HUDEP-2 (cell line): ENCODE measurements at regions not wholly inside any gene's neighbourhood (a gene's known extent, or its start where the extent isn't known, plus 50 kb on each side); places are given as distances from the start of the nearest gene placed in this dataset.

Experiments
- DNase-seq, 76 experiments: peaks; one replicate each; lab custom pipeline; 2025; ENCODE audit not compliant: unreplicated experiment in 76 of 76; lab: John Stamatoyannopoulos, UW

DNA sequence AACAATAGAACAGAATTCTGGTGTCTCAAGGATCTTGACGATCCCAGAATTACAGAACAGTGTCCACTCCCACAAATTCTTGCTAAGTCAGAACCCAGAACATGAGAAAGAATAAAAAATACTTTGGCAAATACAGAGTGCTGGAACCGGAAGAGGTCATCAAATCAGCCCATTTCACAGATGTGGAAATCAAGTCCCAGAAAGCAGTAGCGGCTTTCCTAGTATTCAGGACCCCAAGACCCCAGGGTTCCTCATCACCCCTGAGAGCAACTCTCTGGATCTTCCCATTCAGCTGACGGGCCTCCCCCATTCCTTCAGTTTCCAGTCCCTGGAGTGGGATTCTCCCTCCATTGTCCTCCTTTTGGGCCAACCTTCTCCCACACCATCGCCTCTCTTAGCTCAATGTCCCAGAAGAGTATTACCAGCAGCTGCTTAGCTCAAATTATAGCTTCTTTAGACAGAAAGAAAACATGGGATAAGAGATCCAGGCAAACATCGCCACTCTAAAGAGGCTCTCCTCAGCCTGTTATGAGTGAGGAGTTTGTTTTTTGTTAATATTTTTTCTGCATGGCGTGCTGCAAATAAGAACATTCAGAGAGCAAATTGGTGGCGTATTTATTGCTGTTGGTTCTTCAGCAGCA, 268.3 kb downstream of the MN1 start:
- no peak for DNase-seq

DNA sequence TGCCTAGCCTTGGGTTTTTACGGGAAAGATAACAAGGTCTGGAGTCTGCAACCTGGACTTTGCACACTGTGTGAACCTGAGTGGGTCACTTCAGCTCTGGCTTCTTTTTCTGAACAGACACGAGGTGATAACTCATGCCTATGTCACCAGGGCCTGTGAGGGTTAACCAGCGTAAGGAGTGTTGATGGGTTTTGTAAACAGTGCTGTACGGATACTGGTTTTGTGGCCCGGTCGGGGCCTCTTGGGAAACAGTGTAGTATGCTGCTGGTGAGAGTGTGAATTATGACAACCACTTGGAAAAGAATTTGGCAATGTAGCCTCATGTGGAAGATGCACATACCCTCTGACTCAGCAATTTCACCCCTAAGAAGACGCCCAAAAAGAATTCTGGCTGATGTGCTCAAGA, 266.8 kb downstream of the MN1 start:
- no peak for DNase-seq

DNA sequence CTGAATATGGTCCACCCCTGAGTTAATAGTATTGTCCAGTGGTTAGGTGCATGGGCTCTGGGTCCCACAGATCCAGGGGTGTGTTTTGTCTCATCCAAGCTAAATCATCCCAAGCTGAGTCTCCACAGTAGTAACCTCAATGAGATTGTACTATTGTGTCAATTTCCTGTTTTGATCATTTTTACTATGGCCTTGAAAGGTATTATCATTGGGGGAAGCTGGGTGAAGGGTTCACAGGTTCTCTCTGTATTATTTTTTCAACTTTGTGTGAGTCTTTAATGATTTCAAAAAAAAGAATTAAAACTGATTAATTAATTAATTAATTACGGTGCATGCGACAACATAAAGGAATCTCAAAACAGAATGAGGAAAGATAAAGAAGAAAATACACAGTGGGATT, 266.1 kb downstream of the MN1 start:
- no peak for DNase-seq

DNA sequence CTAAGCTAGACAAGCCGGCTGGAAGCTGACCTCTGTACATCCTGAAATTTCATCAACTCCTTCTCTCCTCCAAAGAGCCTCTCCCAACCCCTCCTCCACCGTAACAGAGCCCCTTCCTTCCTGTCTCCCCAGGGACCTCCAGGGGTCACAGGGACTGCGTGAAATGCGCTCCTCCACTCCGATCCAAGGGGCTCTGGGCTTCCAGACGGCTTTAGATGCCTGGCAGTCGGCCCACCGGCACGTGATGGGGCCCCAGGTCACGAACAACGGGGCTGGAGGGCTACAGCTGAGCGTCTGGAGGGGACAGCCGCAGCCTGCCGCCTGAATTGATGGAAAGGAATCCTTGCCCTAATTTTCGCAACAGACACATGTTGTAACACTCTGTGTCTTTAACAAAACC, 264.1 kb downstream of the MN1 start:
- DNase-seq = no peak

DNA sequence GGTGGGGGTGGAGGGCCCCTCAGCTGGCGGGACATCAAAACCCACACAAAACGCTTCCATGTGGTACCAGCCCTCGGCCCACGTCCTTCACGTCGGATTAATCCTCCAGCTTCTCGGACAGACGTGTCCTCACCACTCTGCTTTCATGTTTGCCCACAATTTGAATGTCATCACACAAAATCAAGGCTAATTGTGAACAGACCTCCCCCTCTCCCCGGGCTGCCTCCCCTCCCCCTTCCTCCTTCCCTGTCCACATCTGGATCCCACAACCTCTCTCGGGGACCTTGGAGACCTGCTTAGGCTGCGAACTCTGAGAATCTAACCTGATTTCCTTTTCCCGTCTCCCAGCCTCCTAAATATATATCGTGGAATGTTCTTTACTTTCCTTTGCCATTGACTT, 262.9 kb downstream of the MN1 start:
- no peak for DNase-seq

DNA sequence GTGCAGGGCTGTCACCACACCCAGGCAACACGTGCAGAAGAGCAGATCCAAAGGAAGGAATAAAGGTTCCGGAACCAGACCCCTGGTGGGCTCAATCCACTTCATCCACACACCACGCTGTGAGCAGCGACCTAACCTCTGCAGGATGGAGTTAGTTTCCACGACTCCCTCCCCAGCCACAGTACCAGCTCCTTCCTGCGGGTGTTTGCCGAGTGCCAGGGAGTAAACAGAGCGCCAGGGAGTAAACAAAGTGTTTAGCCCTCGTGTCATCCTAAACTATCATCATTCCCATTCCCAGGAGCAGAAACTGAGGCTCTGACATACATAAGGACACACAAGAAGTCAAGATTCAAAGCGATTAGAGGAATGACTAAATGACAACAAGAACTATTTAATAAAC, 261.3 kb downstream of the MN1 start:
- DNase-seq = no peak

DNA sequence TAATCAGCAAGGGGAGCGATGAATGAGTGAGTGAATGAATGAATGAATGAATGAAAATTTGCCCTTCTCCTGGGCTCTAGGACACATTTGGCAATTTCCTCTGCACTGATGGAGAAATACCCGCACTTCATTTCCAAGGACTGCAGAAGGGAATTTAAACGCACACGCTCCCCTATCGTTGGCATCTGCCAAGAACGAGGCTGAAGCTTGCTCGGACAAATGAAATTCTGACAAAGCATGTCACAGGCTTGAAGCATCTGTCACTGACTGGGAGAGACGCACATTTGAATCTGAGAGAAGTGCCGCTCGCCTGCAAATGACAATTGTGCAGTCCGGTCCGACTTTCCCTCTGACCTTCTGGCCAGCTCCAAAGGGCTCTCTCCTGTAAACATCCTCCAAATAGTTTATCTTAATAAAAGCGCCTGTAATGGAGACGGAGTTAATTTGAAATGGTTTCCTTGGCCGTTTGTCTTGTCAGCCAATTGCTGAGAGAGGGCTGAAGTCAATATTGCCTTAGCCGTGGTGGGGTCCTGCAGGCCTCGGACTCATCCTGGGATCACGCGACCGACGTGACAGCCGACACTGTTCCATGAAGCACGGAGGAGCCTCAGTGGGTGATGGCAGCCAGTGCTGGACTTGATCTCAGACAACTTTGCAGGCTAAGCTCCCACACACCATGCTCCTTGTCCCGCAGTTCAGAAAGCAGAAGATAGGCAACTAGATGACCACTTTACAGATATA, 260.7 kb downstream of the MN1 start:
- DNase-seq = no peak

DNA sequence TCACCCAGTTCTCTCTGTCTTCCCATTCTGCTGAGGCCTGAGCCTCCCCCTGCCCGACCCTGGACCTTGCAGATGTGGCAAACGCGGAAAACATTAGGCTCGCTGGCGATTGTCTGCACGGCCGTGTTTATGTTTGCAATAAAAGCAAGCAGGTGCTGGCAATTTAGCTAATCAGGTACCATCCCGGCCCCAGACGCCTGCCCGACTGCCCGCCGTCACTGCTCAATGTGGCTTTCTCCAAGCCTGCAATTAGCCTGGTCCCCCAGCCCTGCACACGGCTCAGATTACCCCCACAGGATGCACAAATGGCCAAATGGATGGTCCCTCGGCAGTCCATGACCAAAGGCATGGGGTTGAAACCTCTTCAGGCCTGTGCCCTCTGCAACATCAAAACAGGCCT, 259.7 kb downstream of the MN1 start:
- DNase-seq = no peak

DNA sequence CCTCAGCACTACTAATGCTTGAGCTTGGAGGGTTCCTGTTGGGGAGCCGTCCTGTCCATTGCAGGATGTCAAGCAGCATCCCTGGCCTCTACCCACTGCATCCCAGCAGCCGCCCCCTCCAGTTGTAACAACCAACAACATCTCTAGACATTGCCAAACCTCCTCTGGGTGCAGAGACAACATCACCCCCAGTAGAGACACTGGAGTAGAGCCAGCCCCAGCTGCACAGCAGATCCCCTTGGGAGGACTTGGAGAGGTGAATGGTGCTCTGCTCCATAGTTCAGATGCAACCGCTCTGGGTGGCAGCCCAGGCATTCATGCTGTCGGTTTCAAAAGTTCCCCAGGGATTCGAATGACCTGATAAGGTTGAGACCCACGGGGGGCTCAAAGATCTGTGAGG, 259.0 kb downstream of the MN1 start:
- no peak for DNase-seq

DNA sequence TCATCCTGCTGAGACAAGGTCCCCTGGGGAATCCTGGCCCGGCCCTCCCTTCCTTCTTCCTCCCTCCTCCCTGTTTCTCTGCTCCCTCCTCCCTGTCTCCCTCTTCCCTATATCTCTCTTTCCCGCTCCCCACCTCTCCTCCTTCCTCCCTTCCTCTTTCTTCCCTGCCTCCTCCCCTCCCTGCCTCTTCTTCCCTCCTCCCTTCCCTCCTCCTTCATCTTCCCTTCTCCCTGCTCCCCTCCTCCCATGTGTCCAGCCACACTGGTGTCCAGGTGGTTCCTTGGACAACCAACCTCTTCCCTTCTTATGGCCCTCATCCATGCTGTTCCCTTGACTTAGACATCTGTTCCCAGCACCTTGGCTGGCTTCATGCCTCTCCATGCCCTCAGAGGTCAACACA, 258.1 kb downstream of the MN1 start:
- DNase-seq = no peak

DNA sequence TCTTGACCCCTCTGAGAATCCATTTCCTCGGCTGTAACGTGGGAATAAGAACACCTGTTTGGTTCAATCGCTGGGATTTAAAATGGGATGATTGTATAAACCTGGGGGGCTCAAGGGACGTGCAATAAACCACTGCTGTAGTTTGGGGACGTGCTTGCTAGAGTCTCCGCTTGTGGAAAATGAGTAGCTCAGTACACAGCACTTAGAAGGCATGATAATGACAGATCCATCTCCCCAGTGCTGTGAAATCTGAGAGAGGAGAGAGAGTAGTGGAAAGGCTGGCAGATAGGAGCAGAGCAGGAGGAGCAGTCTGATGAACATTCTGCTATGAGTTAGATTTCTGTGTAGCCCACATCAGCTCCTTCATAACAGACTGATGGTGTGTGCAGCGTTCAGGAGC, 256.5 kb downstream of the MN1 start:
- DNase-seq = no peak

DNA sequence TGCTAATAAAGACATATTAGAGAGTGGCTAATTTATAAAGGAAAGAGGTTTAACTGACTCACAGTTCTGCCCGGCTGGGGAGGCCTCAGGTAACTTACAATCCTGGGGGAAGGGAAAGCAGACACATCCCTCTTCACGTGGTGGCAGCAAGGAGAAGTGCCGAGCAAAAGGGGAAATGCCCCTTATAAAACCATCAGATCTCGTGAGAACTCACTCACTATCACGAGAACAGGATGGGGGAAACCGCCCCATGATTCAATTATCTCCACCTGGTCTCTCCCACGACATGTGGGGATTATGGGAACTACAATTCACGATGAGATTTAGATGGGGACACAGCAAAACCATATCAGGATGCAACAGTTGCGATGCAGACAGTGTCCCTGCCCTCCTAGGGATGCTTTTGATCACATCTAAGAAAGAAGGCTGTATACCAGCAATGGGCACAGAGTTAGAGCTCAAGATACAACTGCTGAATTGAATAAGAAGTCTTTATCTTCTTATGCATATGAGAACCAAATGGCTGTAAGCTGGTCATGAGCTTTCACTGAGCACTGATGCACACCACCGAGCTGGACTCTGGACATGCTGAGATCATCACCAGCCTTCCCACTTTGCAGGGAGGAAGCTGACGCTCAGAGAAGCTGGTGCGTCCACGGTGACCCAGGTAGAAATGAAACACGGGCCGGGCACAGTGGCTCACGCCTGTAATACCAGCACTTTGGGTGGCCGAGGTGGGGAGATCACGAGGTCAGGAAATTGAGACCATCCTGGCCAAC, 255.2 kb downstream of the MN1 start:
- DNase-seq = no peak

DNA sequence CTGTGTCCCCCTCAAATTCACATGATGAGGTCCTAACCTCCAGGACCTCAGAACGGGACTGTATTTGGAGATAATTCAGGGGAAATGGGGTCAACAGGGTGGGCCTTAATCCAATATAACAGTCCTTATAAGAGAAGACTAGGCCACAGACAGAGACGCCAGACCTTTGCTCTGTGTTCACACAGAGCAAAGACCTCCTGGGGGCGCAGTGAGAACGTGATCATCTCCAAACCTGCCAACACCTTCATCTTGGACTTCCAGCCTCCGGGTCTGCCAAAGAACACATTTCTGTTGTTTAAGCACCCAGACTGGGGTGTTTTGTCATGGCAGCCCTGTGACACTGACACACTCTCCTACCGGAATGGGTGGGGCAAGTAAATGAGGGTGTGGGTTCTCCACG, 250.2 kb downstream of the MN1 start:
- DNase-seq = no peak

DNA sequence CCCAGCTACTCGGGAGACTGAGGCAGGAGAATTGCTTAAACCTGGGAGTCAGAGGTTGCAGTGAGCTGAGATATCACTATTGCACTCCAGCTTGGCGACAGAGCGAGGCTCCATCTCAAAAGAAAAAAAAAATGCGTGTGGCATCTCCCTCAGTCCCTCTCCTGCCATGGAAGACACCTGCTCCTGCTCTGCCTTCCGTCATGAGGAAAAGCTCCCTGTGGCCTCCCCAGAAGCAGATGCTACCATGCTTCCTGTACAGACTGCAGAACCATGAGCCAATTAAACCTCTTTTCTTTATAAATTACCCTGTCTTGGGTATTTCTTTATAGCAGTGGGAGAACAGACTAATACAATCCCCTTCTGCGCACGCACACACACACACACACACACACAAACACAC, 249.4 kb downstream of the MN1 start:
- no peak for DNase-seq

DNA sequence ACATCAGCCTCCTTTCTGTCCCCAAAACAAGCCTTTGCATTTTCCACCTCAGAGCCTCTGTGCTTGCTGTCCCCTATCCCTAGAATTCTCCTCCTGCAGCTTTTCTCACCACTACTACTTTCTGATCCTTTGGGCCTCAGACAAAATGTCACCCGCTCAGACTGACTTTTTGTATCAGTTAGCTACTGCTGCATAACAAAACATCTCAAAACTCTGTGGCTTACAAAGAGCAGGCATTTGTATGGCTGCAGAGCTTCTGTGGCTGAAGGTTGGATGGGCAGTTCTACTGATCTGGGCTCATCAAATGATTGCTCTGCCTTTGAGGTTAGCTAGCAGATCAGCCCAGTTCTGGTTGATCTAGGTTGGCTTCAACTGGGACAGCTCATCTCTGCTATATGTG, 248.7 kb downstream of the MN1 start:
- DNase-seq = no peak

DNA sequence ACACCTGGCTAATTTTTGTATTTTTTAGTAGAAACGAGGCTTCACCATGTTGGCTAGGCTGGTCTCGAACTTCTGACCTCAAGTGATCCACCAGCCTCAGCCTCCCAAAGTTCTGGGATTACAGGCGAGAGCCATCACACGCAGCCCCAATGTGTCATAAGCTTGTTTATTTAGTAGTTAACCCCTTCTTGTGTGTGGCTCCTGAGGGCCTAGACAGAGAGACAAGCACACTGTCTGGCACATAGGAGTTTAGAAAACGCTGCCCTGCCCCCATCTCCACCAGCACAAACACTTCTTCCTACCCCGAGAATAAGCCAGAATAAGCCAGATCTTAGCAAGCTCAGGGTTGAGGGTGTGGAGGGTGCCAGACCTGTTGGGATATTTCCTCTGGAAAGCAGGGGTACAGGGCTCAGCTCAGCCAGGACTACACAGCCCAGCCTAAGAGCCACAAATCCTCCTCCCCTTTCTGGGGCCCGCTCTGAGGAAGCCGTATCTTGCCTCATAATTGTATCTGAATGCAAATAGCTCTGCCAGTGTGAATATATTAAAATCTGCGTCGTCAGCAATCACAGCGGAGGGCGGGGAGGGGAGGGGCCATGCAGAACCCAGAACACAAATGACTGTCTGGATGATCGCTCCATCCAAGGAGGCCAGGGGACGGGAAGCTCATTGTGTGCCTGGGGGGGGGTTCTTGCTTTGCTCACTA, 247.3 kb downstream of the MN1 start:
- no peak for DNase-seq

DNA sequence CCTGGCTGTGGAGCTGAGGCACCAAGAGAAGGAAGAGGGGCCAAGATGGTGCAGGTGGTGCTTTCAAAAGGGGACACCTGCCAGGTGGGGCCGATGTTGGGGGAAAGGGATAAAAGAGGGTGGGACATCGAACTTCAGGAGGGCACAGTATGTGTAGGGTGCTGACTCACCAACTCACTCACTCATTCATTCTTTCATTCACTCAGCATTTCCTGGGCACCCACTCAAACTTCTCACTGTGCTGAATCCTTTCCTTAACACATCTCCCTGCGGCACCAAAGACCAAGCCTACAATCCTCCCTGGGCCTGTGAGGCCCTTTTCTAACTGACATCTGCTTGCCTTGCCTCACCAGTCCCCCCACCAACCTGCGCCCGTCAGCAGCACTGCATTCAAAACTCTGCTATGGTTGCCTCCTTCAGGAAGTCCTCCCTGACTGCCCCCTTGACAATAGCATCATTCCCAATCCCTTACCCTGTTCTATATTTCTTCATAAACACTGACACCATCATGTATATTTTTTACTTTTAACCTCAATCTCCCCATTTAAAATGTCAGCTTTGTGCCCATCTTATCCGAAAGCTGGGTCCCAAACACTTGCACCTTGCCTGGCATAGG, 246.6 kb downstream of the MN1 start:
- no peak for DNase-seq

DNA sequence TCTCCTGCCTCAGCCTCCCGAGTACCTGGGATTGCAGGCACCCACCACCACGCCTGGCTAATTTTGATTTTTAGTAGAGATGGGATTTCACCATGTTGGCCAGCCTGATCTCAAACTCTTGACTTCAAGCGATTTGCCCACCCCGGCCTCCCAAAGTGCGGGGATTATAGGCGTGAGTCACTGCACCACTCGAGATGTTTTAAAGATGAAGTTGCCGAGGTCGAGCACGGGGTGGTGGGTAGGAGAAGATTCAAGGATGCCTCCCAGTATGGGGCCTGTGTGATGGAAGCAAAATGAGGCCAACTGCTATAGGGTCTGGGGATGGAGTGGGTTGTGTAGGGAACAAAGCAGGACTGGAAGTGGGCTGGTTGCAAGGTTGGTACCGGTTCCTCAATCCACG, 245.2 kb downstream of the MN1 start:
- DNase-seq = no peak

DNA sequence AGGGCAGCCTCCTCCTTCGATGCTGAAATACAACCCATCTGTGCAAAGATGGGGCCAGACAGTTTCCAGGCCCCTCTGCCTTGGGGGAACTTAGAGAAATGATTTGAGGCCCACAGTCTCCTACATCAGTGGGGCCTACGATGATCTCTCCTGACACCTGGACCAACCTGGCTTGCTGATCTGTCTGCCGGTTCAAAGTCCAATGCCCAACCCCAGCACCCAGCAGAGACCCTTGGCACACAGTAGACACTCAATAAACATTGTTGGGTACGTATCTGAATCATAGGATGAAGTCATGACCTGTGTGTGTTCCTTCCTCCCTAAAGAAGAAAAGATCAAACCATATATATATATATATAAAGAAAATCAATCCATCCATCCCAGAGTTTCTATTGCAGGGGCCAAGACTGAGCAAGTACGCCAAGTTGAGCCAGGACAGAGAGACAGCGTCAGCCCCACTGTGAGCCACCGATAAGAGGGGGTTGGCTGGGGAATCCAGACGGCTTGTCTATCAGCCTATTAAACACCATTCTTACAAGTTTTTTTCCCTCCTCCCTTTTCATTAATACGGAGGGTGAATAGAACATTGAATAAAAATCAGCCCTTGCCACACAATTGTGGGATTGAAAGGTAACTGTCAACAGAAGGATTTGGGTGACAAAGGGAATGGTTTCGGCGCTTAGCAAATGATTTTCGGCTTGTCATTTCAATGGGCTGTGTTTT, 244.1 kb downstream of the MN1 start:
- DNase-seq = no peak

DNA sequence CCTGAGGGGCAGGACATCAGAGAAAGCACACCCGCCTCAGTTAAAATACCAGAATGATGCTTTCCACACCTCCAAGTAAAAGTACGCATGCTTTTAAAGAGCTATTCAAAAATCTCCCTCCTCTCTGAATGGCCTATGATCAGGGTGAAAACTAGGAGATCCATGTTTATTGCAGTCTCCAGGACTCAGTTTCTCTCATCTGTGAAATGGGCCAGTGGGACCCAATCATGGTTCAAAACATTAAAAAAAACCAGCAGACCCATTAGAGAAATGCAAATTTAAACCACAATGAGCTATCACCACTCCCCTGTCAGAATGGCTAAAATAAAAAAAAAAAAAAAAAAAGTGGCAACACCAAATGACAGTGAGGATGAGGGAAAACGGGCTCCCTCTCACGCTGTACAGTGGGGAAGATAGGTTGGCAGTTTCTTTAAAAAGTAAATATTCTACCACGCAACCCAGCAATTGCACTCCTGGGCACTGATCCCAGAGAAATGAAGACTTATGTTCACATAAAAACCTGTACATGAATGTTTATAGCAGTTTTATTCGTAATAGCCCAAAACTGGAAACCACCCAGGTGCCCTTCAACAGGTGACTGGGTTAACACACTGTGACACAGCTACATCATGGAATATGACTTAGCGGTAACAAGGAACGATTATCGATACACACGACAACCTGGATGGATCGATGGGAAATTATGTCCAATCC, 242.7 kb downstream of the MN1 start:
- DNase-seq = no peak
